ENCODE measurements at regions not wholly inside any gene's neighbourhood (a gene's known extent, or its start where the extent isn't known, plus 50 kb on each side); places are given as distances from the start of the nearest gene placed in this dataset.
A peak's percentile ranks its signal among the peaks of the same experiment; 100 is the strongest.

DNA sequence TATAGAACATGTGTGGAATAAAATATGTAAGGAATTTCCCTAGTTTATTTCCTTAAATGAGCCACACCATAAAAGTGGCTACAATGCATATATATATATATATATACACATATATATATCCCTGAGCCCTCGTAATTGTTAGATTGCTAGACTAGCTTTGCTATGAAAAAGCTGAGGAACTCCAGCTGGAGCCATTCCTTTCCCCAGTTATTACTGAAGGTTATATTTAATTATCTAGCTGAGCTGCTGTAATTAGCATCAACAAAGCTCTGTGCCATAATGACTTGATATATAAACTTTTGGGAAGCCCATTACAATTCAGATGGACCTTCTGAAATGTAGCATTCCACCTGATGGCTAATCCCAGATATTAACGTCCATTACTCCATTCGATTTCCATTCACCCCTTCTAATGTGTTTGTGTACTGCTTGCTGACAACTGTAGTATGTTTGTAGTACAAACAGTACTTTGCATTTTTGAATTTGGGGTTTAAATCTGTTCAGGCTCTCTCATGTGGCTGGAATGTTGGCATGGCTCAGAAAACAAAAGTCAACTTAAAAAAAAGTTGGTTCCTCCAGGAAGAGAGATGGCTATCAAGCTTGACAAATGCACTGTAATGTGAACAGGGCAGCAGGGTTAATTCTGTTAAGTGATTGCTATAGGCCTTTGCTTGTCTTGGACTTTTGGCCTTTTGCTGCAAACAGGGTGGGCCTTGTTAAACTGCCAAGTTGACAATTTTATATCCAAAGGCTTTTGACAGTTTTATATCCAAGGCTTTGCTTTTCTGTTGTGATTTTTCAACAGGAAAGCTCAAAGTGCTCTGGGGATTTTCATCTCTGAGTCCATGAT, 170.0 kb downstream of the LTN1 start:
- H3K27ac ChIP-seq = peak overlapping the region; percentile 25
- H3K36me3 ChIP-seq = no peaks in the 10 kb centered on the region
- H3K9me3 ChIP-seq = no peaks in the 10 kb centered on the region
- intact Hi-C loops (cut with DNase I) = no loop called here
- peaks cover 30% of the 10 kb centered on the region for H3K4me1 ChIP-seq
- TF ChIP-seq POLR2AphosphoS5 (IDR thresholded peaks at IDR 0.05; ENCODE audit: insufficient read depth in 1 of 2, low read depth in 1 of 2) (peak in 1 of 2 donors; percentile 50), POLR2A (IDR thresholded peaks at IDR 0.05) (no peak)
- TF ChIP-seq, protein P1, sequence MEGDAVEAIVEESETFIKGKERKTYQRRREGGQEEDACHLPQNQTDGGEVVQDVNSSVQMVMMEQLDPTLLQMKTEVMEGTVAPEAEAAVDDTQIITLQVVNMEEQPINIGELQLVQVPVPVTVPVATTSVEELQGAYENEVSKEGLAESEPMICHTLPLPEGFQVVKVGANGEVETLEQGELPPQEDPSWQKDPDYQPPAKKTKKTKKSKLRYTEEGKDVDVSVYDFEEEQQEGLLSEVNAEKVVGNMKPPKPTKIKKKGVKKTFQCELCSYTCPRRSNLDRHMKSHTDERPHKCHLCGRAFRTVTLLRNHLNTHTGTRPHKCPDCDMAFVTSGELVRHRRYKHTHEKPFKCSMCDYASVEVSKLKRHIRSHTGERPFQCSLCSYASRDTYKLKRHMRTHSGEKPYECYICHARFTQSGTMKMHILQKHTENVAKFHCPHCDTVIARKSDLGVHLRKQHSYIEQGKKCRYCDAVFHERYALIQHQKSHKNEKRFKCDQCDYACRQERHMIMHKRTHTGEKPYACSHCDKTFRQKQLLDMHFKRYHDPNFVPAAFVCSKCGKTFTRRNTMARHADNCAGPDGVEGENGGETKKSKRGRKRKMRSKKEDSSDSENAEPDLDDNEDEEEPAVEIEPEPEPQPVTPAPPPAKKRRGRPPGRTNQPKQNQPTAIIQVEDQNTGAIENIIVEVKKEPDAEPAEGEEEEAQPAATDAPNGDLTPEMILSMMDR (IDR thresholded peaks at IDR 0.05) = no peak
- no peaks in the 10 kb centered on the region for H3K27me3 ChIP-seq
- no peak overlapping the region for H3K4me3 ChIP-seq
- no peak for DNase-seq (ENCODE audit: extremely low spot score in 2 of 2)

DNA sequence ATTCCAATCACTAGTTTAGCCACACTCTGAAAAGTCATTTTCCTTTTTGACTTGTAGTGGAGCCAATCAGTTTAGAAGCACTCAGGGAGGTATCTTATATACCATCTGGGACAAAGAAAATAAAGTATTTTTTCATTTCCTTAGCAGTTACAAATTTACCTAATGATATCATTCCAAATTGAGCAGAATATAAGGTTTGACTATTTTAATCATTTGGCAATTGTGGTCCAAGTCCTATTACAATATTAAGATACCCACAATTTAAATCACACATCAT, 170.6 kb downstream of the LTN1 start:
- Histone ChIP-seq H3K4me3 (no peak overlapping the region), H3K27me3 (no peaks in the 10 kb centered on the region), H3K9me3 (no peaks in the 10 kb centered on the region), H3K4me1 (peaks cover 30% of the 10 kb centered on the region), H3K27ac (no peak overlapping the region), H3K36me3 (no peaks in the 10 kb centered on the region)
- intact Hi-C loops (cut with DNase I) = no loop called here
- TF ChIP-seq, protein P1 (IDR thresholded peaks at IDR 0.05) = no peak
- TF ChIP-seq POLR2A (IDR thresholded peaks at IDR 0.05) (no peak), POLR2AphosphoS5 (IDR thresholded peaks at IDR 0.05; ENCODE audit: insufficient read depth in 1 of 2, low read depth in 1 of 2) (no peak)
- no peak for DNase-seq (ENCODE audit: extremely low spot score in 2 of 2)

DNA sequence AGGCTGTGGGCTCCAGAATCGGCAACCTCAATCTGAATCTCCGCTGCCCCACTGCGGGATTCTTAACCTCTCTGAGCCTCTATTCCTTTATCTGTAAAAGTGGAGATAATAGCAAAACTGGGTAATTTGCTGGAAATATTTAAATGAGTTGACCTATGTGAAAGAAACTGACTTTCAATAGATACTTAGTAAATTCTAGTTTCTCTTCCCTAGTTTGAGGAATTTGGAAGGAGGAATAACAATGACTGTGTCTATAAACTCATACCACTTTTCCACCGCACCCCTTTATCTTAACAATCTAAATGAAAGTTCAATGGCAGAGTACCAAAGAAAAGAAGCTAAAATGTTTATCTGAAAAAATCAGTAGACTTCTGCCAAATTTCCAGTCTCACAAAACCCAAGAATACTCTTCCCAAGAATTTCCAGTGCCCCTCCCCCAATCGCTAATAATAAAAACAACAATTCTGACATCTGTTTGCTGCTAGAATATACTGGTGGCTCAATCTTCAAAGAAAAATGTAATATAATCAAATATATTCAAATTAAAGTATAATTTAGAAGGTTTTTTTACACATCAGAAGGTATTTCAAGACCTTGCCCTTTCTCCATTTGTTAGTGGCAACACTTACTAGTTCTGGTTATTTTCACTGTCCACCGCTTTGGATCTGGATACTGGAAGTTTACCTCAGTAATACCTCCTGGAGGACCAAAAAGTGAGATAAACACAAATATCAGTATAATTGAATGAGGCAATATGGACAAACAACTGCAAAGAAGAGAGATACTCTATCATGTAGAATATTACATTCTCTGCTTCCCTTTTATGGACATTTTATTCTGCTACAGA, 171.2 kb downstream of the LTN1 start:
- intact Hi-C loops (cut with DNase I) = no loop called here
- DNase-seq (ENCODE audit: extremely low spot score in 2 of 2) = no peak
- Histone ChIP-seq H3K27me3 (no peaks in the 10 kb centered on the region), H3K27ac (no peak overlapping the region), H3K9me3 (no peaks in the 10 kb centered on the region), H3K36me3 (no peaks in the 10 kb centered on the region), H3K4me3 (no peak overlapping the region), H3K4me1 (peaks cover 30% of the 10 kb centered on the region)
- TF ChIP-seq POLR2AphosphoS5 (IDR thresholded peaks at IDR 0.05; ENCODE audit: insufficient read depth in 1 of 2, low read depth in 1 of 2) (no peak), POLR2A (IDR thresholded peaks at IDR 0.05) (no peak)
- TF ChIP-seq, protein P1 (IDR thresholded peaks at IDR 0.05) = no peak

DNA sequence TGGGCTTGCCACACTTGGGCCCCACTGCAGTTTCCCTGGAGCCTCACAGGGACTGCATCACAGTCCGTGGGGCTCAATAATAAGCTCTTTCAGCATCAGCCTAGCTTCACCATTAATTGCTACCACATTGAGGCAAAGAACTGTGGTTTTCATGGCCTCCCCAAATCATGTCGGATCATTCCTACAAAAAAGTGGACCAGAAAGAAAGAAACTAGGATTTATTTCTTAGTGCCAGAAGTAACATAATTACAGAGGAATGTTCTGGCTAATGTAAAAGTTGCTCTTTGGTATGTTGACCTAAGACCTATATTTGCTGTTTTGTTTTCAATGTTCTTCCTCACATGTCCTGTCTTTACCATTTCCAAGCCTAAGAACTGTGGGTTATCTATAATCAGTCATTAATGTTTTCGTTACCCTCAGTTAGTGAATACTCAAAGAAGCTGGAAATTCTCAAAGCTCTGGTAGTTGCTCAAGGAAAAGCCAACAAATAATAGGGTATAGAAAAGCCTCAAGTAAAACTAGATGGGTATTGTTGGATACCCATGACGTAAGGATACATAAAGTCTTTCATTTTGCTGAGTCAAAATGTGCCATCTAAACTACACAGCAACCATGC, 173.9 kb downstream of the LTN1 start:
- TF ChIP-seq POLR2A (IDR thresholded peaks at IDR 0.05) = no peak
- TF ChIP-seq POLR2AphosphoS5 (IDR thresholded peaks at IDR 0.05; ENCODE audit: insufficient read depth in 1 of 2, low read depth in 1 of 2) = no peak
- TF ChIP-seq, protein P1 (IDR thresholded peaks at IDR 0.05) = no peak
- DNase-seq (ENCODE audit: extremely low spot score in 2 of 2) = no peak
- intact Hi-C loops (cut with DNase I) = no loop called here
- Histone ChIP-seq H3K27ac (no peak overlapping the region), H3K27me3 (no peaks in the 10 kb centered on the region), H3K4me3 (no peak overlapping the region), H3K36me3 (no peaks in the 10 kb centered on the region), H3K9me3 (no peaks in the 10 kb centered on the region), H3K4me1 (peaks cover 28% of the 10 kb centered on the region)

All from vagina (tissue), 2 donors.